HFF-Myc (cell line): ENCODE measurements at regions not wholly inside any gene's neighbourhood (a gene's known extent, or its start where the extent isn't known, plus 50 kb on each side); places are given as distances from the start of the nearest gene placed in this dataset.

ENCODE experiments used
- DNase-seq: peaks from one replicate; pipeline ENCODE4 v3.0.0-alpha.2; 2011; ENCODE audit warnings: low read depth; ENCODE audit errors: extremely low read depth
- H3K4me3 ChIP-seq: replicated peaks from 2 replicates; pipeline ENCODE4 v1.5.1; 2011; ENCODE audit warnings: low read depth, mild to moderate bottlenecking, control low read depth, low read length
- CTCF ChIP-seq: IDR thresholded peaks from 2 replicates; pipeline ENCODE4 v1.5.1; 2012; ENCODE audit warnings: mild to moderate bottlenecking, low read depth, low read length, control low read depth; ENCODE audit errors: missing control alignments

- no peak overlapping the region for H3K4me3 ChIP-seq
- DNase-seq = no peak
- TF ChIP-seq CTCF = no peak
Observed at GRCh38 chr20:41800040-41800439, 181.9 kb upstream of the CHD6 start.

- DNase-seq = no peak
- no peak for TF ChIP-seq CTCF
- no peak overlapping the region for H3K4me3 ChIP-seq
Observed at GRCh38 chr20:41798930-41799502, 180.8 kb upstream of the CHD6 start.

GRCh38 chr20:41786158-41786557 is 168.0 kb upstream of the CHD6 start:
- no peak overlapping the region for H3K4me3 ChIP-seq
- TF ChIP-seq CTCF = no peak
- no peak for DNase-seq

GRCh38 chr20:41784209-41784958 is 166.2 kb upstream of the CHD6 start:
- TF ChIP-seq CTCF = no peak
- no peak overlapping the region for H3K4me3 ChIP-seq
- no peak for DNase-seq

- no peak overlapping the region for H3K4me3 ChIP-seq
- no peak for DNase-seq
- no peak for TF ChIP-seq CTCF
Observed at GRCh38 chr20:41783423-41784208, 165.4 kb upstream of the CHD6 start.

GRCh38 chr20:41782730-41783406 is 164.7 kb upstream of the CHD6 start:
- TF ChIP-seq CTCF = no peak
- no peak for DNase-seq
- H3K4me3 ChIP-seq = no peak overlapping the region
